ENCODE measurements at regions not wholly inside any gene's neighbourhood (a gene's known extent, or its start where the extent isn't known, plus 50 kb on each side); places are given as distances from the start of the nearest gene placed in this dataset.
"Not testable (repeated sequence)": the region's sequence is repeated elsewhere in the genome, so short reads cannot be mapped to it uniquely, and the experiment has no call there.

DNA sequence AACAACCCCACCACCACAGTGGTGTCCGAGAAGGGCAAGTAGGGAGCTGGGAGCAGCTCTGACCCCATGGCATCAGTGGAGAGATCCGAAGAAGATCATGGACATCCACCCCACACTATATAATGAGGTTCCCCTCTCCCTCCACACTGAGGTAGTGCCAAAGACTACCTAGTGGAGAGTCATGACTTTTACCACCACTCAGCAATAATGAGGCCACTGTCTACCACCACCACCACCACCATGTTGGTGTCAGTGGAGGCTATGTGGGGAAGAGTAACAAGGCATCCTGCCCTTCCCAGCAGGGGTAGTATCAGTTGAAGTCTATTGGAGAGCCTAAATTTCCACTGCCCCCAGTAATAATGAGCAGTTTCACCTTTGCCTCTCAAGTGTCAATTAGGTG is 321.7 kb upstream of the ZC3H15 start:
- no peak for DNase-seq (ENCODE audit: low read depth)
- TF ChIP-seq, protein P1, sequence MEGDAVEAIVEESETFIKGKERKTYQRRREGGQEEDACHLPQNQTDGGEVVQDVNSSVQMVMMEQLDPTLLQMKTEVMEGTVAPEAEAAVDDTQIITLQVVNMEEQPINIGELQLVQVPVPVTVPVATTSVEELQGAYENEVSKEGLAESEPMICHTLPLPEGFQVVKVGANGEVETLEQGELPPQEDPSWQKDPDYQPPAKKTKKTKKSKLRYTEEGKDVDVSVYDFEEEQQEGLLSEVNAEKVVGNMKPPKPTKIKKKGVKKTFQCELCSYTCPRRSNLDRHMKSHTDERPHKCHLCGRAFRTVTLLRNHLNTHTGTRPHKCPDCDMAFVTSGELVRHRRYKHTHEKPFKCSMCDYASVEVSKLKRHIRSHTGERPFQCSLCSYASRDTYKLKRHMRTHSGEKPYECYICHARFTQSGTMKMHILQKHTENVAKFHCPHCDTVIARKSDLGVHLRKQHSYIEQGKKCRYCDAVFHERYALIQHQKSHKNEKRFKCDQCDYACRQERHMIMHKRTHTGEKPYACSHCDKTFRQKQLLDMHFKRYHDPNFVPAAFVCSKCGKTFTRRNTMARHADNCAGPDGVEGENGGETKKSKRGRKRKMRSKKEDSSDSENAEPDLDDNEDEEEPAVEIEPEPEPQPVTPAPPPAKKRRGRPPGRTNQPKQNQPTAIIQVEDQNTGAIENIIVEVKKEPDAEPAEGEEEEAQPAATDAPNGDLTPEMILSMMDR (IDR thresholded peaks at IDR 0.05; ENCODE audit: low read depth, low read length, missing control alignments): no peak
- in situ Hi-C loops (cut with HindIII; ENCODE audit: low sequenced_read_pairs): no loop called here
- H3K4me3 ChIP-seq (ENCODE audit: low read depth, low read length): no peak overlapping the region

DNA sequence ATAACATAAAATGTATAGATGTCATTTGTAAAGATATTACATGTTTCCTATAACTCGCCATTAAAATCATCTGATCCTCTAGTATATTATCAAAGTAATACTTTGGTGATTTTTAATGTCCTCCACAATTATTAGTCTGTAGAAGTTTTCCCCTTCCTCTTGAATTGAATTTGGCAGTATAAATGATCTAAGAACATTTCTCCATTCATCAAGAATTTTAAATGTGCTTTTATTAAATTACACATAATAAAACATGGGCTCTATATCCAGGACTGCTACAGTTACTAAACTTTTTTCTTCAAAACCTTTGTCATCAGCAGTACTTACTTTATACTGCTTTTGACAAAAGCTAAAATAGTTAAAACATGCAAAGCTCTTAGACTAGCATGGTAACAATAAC is 315.4 kb upstream of the ZC3H15 start:
- DNase-seq (ENCODE audit: low read depth): no peak
- H3K4me3 ChIP-seq (ENCODE audit: low read depth, low read length): no peak overlapping the region
- in situ Hi-C loops (cut with HindIII; ENCODE audit: low sequenced_read_pairs): no loop called here
- TF ChIP-seq, protein P1 (IDR thresholded peaks at IDR 0.05; ENCODE audit: low read depth, low read length, missing control alignments): no peak

DNA sequence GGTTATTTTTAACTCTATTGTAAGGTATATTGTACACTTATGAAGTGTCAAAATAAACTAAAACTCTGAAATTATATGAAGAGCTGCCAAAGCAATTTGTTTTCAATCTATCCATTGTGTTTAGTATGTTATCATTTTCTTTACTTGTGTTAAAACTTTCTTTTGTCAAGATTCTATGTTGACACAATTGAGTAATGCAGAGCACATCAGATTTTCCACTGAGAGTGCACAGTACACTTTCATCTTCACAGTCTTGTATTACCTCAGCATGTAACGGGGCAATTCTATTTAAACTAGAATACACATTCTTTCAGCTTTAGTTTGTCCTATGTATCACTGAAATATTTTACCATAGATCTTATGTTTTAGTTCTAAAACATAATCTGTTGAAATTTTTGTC is 304.4 kb upstream of the ZC3H15 start:
- in situ Hi-C loops (cut with HindIII; ENCODE audit: low sequenced_read_pairs): no loop called here
- TF ChIP-seq, protein P1 (IDR thresholded peaks at IDR 0.05; ENCODE audit: low read depth, low read length, missing control alignments): no peak
- no peak for DNase-seq (ENCODE audit: low read depth)
- H3K4me3 ChIP-seq (ENCODE audit: low read depth, low read length): no peak overlapping the region

DNA sequence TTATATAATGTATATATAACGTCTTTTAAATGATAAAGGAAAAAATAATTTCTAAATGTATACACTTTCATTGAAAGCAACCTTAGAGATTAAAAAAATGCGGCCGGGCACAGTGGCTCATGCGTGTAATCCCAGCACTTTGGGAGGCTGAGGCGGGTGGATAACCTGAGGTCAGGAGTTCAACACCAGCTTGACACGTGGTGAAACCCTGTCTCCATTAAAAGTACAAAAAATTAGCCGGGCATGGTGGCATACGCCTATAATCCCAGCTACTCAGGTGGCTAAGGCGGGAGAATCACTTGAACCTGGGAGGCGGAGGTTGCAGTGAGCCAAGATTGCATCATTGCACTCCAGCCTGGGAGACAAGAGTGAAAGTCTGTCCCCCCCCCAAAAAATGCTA is 303.7 kb upstream of the ZC3H15 start:
- in situ Hi-C loops (cut with HindIII; ENCODE audit: low sequenced_read_pairs); H3K4me3 ChIP-seq (ENCODE audit: low read depth, low read length); DNase-seq (ENCODE audit: low read depth): not testable (repeated sequence)

DNA sequence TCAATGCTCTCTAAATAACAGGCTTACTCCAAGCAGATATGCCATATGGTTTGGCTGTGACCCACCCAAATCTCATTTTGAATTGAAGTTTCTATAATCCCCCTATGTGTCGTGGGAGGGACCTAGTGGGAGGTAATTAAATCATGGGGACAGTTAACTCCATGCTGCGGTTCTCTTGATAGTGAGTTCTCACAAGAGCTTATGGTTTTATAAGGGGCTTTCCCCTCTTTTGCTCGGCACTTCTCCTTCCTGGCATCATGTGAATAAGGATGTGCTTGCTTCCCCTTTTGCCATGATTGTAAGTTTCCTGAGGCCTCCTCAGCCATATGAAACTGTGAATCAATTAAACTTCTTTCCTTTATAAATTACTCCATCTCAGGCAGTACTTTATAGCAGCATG is 302.7 kb upstream of the ZC3H15 start:
- TF ChIP-seq, protein P1 (IDR thresholded peaks at IDR 0.05; ENCODE audit: low read depth, low read length, missing control alignments): no peak
- in situ Hi-C loops (cut with HindIII; ENCODE audit: low sequenced_read_pairs): no loop called here
- H3K4me3 ChIP-seq (ENCODE audit: low read depth, low read length): no peak overlapping the region
- DNase-seq (ENCODE audit: low read depth): no peak

DNA sequence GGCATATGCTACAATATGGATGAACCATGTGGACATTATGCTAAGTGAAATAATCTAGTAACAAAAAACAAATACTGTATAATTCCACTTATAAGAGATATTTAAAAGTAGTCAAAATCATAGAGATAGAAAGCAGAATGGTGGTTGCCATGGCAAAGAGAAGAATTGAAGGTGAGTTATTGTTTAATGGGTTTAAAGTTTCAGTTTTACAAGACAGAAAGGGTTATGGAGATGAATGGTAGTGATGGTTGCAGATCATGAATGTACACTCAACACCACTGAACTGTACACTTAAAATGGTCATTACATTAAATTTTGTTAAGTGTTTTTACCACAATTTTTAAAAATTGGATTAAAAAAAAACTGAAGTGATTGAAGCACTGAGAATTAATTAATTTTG is 298.2 kb upstream of the ZC3H15 start:
- in situ Hi-C loops (cut with HindIII; ENCODE audit: low sequenced_read_pairs): no loop called here
- TF ChIP-seq, protein P1 (IDR thresholded peaks at IDR 0.05; ENCODE audit: low read depth, low read length, missing control alignments): no peak
- no peak overlapping the region for H3K4me3 ChIP-seq (ENCODE audit: low read depth, low read length)
- DNase-seq (ENCODE audit: low read depth): no peak

DNA sequence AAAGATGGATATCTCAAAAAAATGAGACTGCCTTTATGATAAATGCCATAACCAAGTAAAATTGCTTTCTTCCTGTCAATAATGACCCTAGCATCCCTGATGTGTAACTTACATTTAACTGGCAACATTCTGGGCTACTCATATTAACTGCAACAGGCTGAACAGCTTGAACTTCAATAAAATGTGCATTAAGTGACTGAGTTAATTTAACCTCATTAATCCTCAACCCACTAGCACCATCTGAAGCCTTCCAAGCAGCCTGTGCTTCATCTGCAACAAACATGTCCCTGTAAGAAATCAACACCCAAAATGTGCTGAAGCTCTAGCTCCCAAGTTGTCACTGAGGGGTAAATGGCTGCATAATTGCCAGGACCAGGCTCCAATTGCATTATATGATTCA is 296.2 kb upstream of the ZC3H15 start:
- no peak for DNase-seq (ENCODE audit: low read depth)
- in situ Hi-C loops (cut with HindIII; ENCODE audit: low sequenced_read_pairs): no loop called here
- TF ChIP-seq, protein P1 (IDR thresholded peaks at IDR 0.05; ENCODE audit: low read depth, low read length, missing control alignments): no peak
- no peak overlapping the region for H3K4me3 ChIP-seq (ENCODE audit: low read depth, low read length)
